BJ (cell line): ENCODE measurements at regions not wholly inside any gene's neighbourhood (a gene's known extent, or its start where the extent isn't known, plus 50 kb on each side); places are given as distances from the start of the nearest gene placed in this dataset.

Experiments
- CTCF ChIA-PET: fragments of 350-600 bp; formaldehyde crosslinking; extraction: SDS; loops from one replicate; lab custom pipeline; 2021; ENCODE audit warnings: antibody characterized with exemption, inconsistent platforms; lab: Yijun Ruan, JAX
- POLR2A ChIA-PET: fragments of 300-600 bp; sonication (Branson Sonifier 250); formaldehyde crosslinking; extraction: SDS; loops from one replicate; lab custom pipeline; 2021; ENCODE audit warnings: antibody characterized with exemption; lab: Charles Lee
- DNase-seq: peaks from one replicate; pipeline ENCODE4 v3.0.0-alpha.2; 2011; ENCODE audit warnings: low read depth
- H3K27me3 ChIP-seq: 2 replicates; pipeline ENCODE4 v1.6.0; 2011; ENCODE audit warnings: low read length; ENCODE audit not compliant: control insufficient read depth, insufficient read depth
- H3K36me3 ChIP-seq: 2 replicates; pipeline ENCODE4 v1.5.1; 2011; ENCODE audit warnings: low read length; ENCODE audit not compliant: control insufficient read depth, insufficient read depth
- H3K4me3 ChIP-seq: 2 replicates; pipeline ENCODE4 v1.5.1; 2011; ENCODE audit warnings: low read depth, mild to moderate bottlenecking, control low read depth, low read length
- CTCF ChIP-seq: IDR thresholded peaks from 2 replicates; pipeline ENCODE4 v1.5.1; 2011; ENCODE audit warnings: low read depth, mild to moderate bottlenecking, control low read depth, inconsistent platforms, low read length, moderate library complexity; ENCODE audit not compliant: insufficient read depth

- Histone ChIP-seq H3K27me3 (no peaks in the 10 kb centered on the region), H3K36me3 (no peaks in the 10 kb centered on the region), H3K4me3 (no peak overlapping the region)
- TF ChIP-seq CTCF: no peak
- no peak for DNase-seq
- ChIA-PET POLR2A (no interaction called here), CTCF (no interaction called here)
These were observed 1260.7 kb upstream of the PRMT6 start for GRCh38 chr1:105795741-105796140.

GRCh38 chr1:105830571-105831146 lies 1225.8 kb upstream of the PRMT6 start:
- no peak overlapping the region for H3K4me3 ChIP-seq
- DNase-seq: no peak
- H3K36me3 ChIP-seq: no peaks in the 10 kb centered on the region
- ChIA-PET CTCF (interaction anchor here (0.9 kb wide), 1 partner anchor 51 kb away, joined by 3 read pairs; no protein-coding TSS in a partner anchor), POLR2A (no interaction called here)
- TF ChIP-seq CTCF: no peak
- H3K27me3 ChIP-seq: no peaks in the 10 kb centered on the region

- Histone ChIP-seq H3K36me3 (no peaks in the 10 kb centered on the region), H3K4me3 (no peak overlapping the region), H3K27me3 (no peaks in the 10 kb centered on the region)
- ChIA-PET CTCF (no interaction called here), POLR2A (no interaction called here)
- TF ChIP-seq CTCF: no peak
- DNase-seq: no peak
These were observed 1218.4 kb upstream of the PRMT6 start for GRCh38 chr1:105838071-105838470.

GRCh38 chr1:105865546-105865945 lies 1190.9 kb upstream of the PRMT6 start:
- ChIA-PET POLR2A (no interaction called here), CTCF (no interaction called here)
- Histone ChIP-seq H3K4me3 (no peak overlapping the region), H3K36me3 (no peaks in the 10 kb centered on the region), H3K27me3 (no peaks in the 10 kb centered on the region)
- DNase-seq: no peak
- TF ChIP-seq CTCF: no peak

GRCh38 chr1:105872817-105873216 lies 1183.7 kb upstream of the PRMT6 start:
- CTCF ChIA-PET: no interaction called here
- POLR2A ChIA-PET: no interaction called here
- no peak for TF ChIP-seq CTCF
- DNase-seq: no peak
- H3K4me3 ChIP-seq: no peak overlapping the region
- H3K36me3 ChIP-seq: no peaks in the 10 kb centered on the region
- no peaks in the 10 kb centered on the region for H3K27me3 ChIP-seq
